H1 (cell line): ENCODE measurements at regions not wholly inside any gene's neighbourhood (a gene's known extent, or its start where the extent isn't known, plus 50 kb on each side); places are given as distances from the start of the nearest gene placed in this dataset.

ENCODE experiments used
- CTCF ChIA-PET: fragments of 300-600 bp; sonication (Branson Sonifier 250); formaldehyde crosslinking; loops from one replicate; lab custom pipeline; 2021; ENCODE audit not compliant: partially characterized antibody; lab: Charles Lee
- POLR2A ChIA-PET: fragments of 300-600 bp; sonication (Branson Sonifier 250); formaldehyde crosslinking; loops from one replicate; lab custom pipeline; 2021; ENCODE audit warnings: inconsistent platforms; ENCODE audit not compliant: partially characterized antibody; lab: Charles Lee
- DNase-seq, 2 experiments: peaks; one replicate each; pipeline versions ENCODE4 v3.0.0 to v3.0.0-alpha.2; 2010 to 2022; ENCODE audit warnings: low spot score in 2 of 2, low read depth in 1 of 2, mixed read lengths in 1 of 2
- FAIRE-seq: peaks from 2 replicates; lab custom pipeline; 2011; peaks lifted over from hg19 to GRCh38; lab: Jason Lieb, UNC
- H2AFZ ChIP-seq: 2 replicates; pipeline ENCODE4 v1.8.1; 2012; ENCODE audit warnings: low read length, inconsistent platforms
- H2AK5ac ChIP-seq: 2 replicates; pipeline ENCODE4 v1.6.1; 2013; ENCODE audit warnings: low read depth, low read length
- H2BK120ac ChIP-seq: replicated peaks from 2 replicates; pipeline ENCODE3; 2013; ENCODE audit warnings: low read depth, low read length, inconsistent platforms
- H2BK12ac ChIP-seq: 2 replicates; pipeline ENCODE4 v1.6.1; 2013; ENCODE audit warnings: low read depth, low read length
- H2BK15ac ChIP-seq: 2 replicates; pipeline ENCODE4 v1.6.1; 2013; ENCODE audit warnings: low read length
- H2BK20ac ChIP-seq: 2 replicates; pipeline ENCODE4 v1.6.1; 2013; ENCODE audit warnings: low read length
- H2BK5ac ChIP-seq: 2 replicates; pipeline ENCODE4 v1.6.1; 2013; ENCODE audit warnings: low read depth, low read length
- H3K14ac ChIP-seq: 2 replicates; pipeline ENCODE4 v1.6.1; 2013; ENCODE audit warnings: inconsistent platforms; ENCODE audit not compliant: insufficient read length
- H3K18ac ChIP-seq: 2 replicates; pipeline ENCODE4 v1.6.1; 2013; ENCODE audit warnings: low read length; ENCODE audit errors: extremely low read depth
- H3K23ac ChIP-seq: 2 replicates; pipeline ENCODE4 v1.6.1; 2013; ENCODE audit warnings: inconsistent platforms; ENCODE audit not compliant: insufficient read length
- H3K23me2 ChIP-seq: 2 replicates; pipeline ENCODE4 v1.6.1; 2013; ENCODE audit warnings: low read depth, low read length
- H3K27ac ChIP-seq: 2 replicates; pipeline ENCODE4 v1.6.1; 2011; ENCODE audit warnings: low read depth, low read length, inconsistent platforms
- H3K27me3 ChIP-seq, 4 experiments: replicated peaks in 1 of 4; 1 replicate in 1 of 4; 2 replicates in 3 of 4; pipeline versions ENCODE4 v1.6.1 to v1.8.1; 2011 to 2013; ENCODE audit warnings: low read length in 3 of 4, mild to moderate bottlenecking in 3 of 4, inconsistent platforms in 2 of 4, mixed read lengths in 2 of 4, moderate library complexity in 1 of 4; ENCODE audit not compliant: control insufficient read depth in 3 of 4, insufficient read depth in 3 of 4; ENCODE audit errors: extremely low read depth in 1 of 4
- H3K36me3 ChIP-seq, 4 experiments: 2 replicates each; pipeline versions ENCODE4 v1.6.1 to v1.8.1; 2011 to 2013; ENCODE audit warnings: mild to moderate bottlenecking in 4 of 4, low read length in 3 of 4, moderate library complexity in 2 of 4, control low read depth in 1 of 4, inconsistent platforms in 1 of 4; ENCODE audit not compliant: insufficient read depth in 4 of 4, control insufficient read depth in 2 of 4
- H3K4ac ChIP-seq: replicated peaks from 2 replicates; pipeline ENCODE3; 2013; ENCODE audit warnings: low read length, low read depth, mixed read lengths, inconsistent platforms; ENCODE audit not compliant: insufficient read length
- H3K4me1 ChIP-seq, 4 experiments: replicated peaks in 1 of 4; 1 replicate in 1 of 4; 2 replicates in 3 of 4; pipeline versions ENCODE4 v1.6.1 to v1.8.1; 2011 to 2013; ENCODE audit warnings: low read length in 3 of 4, inconsistent platforms in 2 of 4, mixed read lengths in 1 of 4; ENCODE audit not compliant: insufficient read depth in 4 of 4, control insufficient read depth in 3 of 4
- H3K4me2 ChIP-seq, 2 experiments: 2 replicates each; pipeline versions ENCODE4 v1.6.1 to v1.8.1; 2011 to 2013; ENCODE audit warnings: low read depth in 2 of 2, low read length in 2 of 2, control low read depth in 1 of 2, inconsistent platforms in 1 of 2, mild to moderate bottlenecking in 1 of 2; ENCODE audit not compliant: insufficient read depth in 1 of 2
- H3K4me3 ChIP-seq, 4 experiments: fragments of 200-600, 300-600 bp in 1 of 4; sonication (generic), shearing (Covaris generic), sonication (Bioruptor Twin) in 1 of 4; 2 replicates each; pipeline versions ENCODE4 v1.5.1 to v1.8.1; 2011 to 2016; ENCODE audit warnings: low read length in 4 of 4, low read depth in 3 of 4, control low read depth in 2 of 4, inconsistent platforms in 2 of 4, mild to moderate bottlenecking in 2 of 4, mixed read lengths in 1 of 4, moderate library complexity in 1 of 4; ENCODE audit not compliant: insufficient read depth in 2 of 4; ENCODE audit errors: extremely low read depth in 1 of 4
- H3K56ac ChIP-seq: replicated peaks from 2 replicates; pipeline ENCODE3; 2013; ENCODE audit warnings: low read depth, mild to moderate bottlenecking, mixed read lengths, low read length, inconsistent platforms; ENCODE audit not compliant: insufficient read length
- H3K79me1 ChIP-seq: 2 replicates; pipeline ENCODE4 v1.6.1; 2013; ENCODE audit warnings: low read depth, low read length, control low read depth
- H3K79me2 ChIP-seq, 2 experiments: 2 replicates each; pipeline versions ENCODE4 v1.6.1 to v1.8.1; 2012 to 2013; ENCODE audit warnings: low read length in 2 of 2, mild to moderate bottlenecking in 2 of 2, inconsistent platforms in 1 of 2; ENCODE audit not compliant: insufficient read depth in 2 of 2, control insufficient read depth in 1 of 2
- H3K9ac ChIP-seq, 4 experiments: replicated peaks in 1 of 4; 1 replicate in 1 of 4; 2 replicates in 3 of 4; pipeline versions ENCODE4 v1.6.1 to v1.8.1; 2011 to 2013; ENCODE audit warnings: low read depth in 3 of 4, low read length in 3 of 4, control low read depth in 2 of 4, mild to moderate bottlenecking in 2 of 4, moderate library complexity in 2 of 4, inconsistent platforms in 1 of 4; ENCODE audit errors: extremely low read depth in 1 of 4
- H3K9me3 ChIP-seq, 2 experiments: 2 replicates each; pipeline versions ENCODE4 v1.6.1 to v1.8.1; 2012 to 2013; ENCODE audit warnings: mild to moderate bottlenecking in 2 of 2, moderate library complexity in 2 of 2, control low read depth in 1 of 2, inconsistent platforms in 1 of 2, low read depth in 1 of 2, low read length in 1 of 2, mixed read lengths in 1 of 2; ENCODE audit not compliant: insufficient read depth in 2 of 2
- H4K20me1 ChIP-seq, 2 experiments: replicated peaks in 1 of 2; 2 replicates each; pipeline versions ENCODE3 to v1.8.1; 2011 to 2013; ENCODE audit warnings: inconsistent platforms in 2 of 2, low read length in 2 of 2, mild to moderate bottlenecking in 1 of 2; ENCODE audit not compliant: insufficient read depth in 2 of 2, control insufficient read depth in 1 of 2
- H4K5ac ChIP-seq: 2 replicates; pipeline ENCODE4 v1.6.1; 2013; ENCODE audit warnings: low read length, low read depth, mixed read lengths, inconsistent platforms; ENCODE audit not compliant: insufficient read length
- H4K8ac ChIP-seq: 2 replicates; pipeline ENCODE4 v1.8.0; 2013; ENCODE audit warnings: mild to moderate bottlenecking, moderate library complexity, low read length, inconsistent platforms; ENCODE audit not compliant: insufficient read depth; ENCODE audit errors: extremely low read depth
- H4K91ac ChIP-seq: replicated peaks from 2 replicates; pipeline ENCODE3; 2013; ENCODE audit warnings: low read length, mixed read lengths, inconsistent platforms; ENCODE audit not compliant: insufficient read length
- HDAC2 ChIP-seq, 2 experiments: fragments of 300-600 bp in 1 of 2; sonication (generic) in 1 of 2; IDR thresholded peaks; 2 replicates each; pipeline ENCODE4 v1.6.1; 2011 to 2012; ENCODE audit warnings: low read depth in 2 of 2, low read length in 2 of 2, mild to moderate bottlenecking in 2 of 2, moderate library complexity in 2 of 2, borderline replicate concordance in 1 of 2, inconsistent platforms in 1 of 2
- TBP ChIP-seq: IDR thresholded peaks from 2 replicates; pipeline ENCODE4 v1.6.1; 2011; ENCODE audit warnings: low read depth, low read length, improper control_type of control experiment
- WGBS, 2 experiments: shearing (Covaris generic) in 1 of 2; methylation state at CpG; one replicate each; pipeline versions ENCODE4 v1.1.6 to v1.1.7; 2013 to 2015; ENCODE audit warnings: low lambda C conversion rate in 2 of 2, mixed read lengths in 2 of 2, inconsistent platforms in 1 of 2, low coverage in 1 of 2, missing lambda C conversion rate in 1 of 2; ENCODE audit not compliant: insufficient replicate concordance in 2 of 2, insufficient coverage in 1 of 2, insufficient read length in 1 of 2; ENCODE audit errors: extremely low coverage in 1 of 2, missing lambda C conversion rate in 1 of 2; 5-methylcytosine and 5-hydroxymethylcytosine counted together

DNA sequence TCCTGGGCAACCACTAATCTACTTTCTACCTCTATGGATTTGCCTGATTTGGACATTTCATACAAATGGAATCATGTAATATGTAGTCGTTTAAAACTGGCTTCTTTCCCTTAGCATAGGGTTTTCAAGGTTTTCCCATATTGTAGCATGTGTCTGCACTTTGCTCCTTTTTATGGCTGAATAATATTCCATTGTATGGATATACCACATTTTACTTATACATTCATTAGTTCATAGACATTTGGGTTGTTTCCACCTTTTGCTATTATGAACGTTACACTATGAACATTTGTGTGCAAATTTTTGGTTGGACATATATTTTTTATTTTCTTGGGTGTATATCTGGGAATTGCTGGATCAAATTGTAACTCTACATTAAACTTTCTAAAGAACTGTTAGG is 600.4 kb upstream of the NOX3 start:
- Histone ChIP-seq H4K8ac (no peak overlapping the region), H2BK12ac (no peak overlapping the region), H3K36me3 (no peaks in the 10 kb centered on the region), H4K91ac (no peak overlapping the region), H3K4me3 (no peak overlapping the region), H3K79me1 (no peaks in the 10 kb centered on the region), H2BK5ac (no peak overlapping the region), H3K27me3 (no peaks in the 10 kb centered on the region), H3K23ac (no peak overlapping the region), H3K18ac (no peak overlapping the region), H3K23me2 (no peaks in the 10 kb centered on the region), H3K9ac (no peak overlapping the region), H3K4ac (no peak overlapping the region), H2BK120ac (no peak overlapping the region), H3K9me3 (peaks cover 0 to 7% of the 10 kb centered on the region in 2 experiments; a peak in 2 of 4 replicates), H3K4me1 (no peaks in the 10 kb centered on the region), H2AFZ (no peak overlapping the region), H2BK15ac (no peak overlapping the region), H4K5ac (no peak overlapping the region), H3K4me2 (no peak overlapping the region), H4K20me1 (no peaks in the 10 kb centered on the region), H3K56ac (no peak overlapping the region), H3K79me2 (no peaks in the 10 kb centered on the region), H2AK5ac (no peak overlapping the region), H3K27ac (no peak overlapping the region), H3K14ac (no peak overlapping the region), H2BK20ac (no peak overlapping the region)
- FAIRE-seq: no peak
- DNase-seq: no peak
- WGBS, 2 experiments: 90% methylated on average over 2 of the region's 2 CpGs; no CpG with 5 or more reads in 1 of the 2 experiments
- CTCF ChIA-PET: no interaction called here
- no peak for TF ChIP-seq HDAC2 (IDR thresholded peaks at IDR 0.05; ENCODE audit: borderline replicate concordance in 1 of 2, low read depth in 2 of 2, low read length in 2 of 2)
- no peak for TF ChIP-seq TBP
- POLR2A ChIA-PET: no interaction called here
